ENCODE measurements at regions not wholly inside any gene's neighbourhood (a gene's known extent, or its start where the extent isn't known, plus 50 kb on each side); places are given as distances from the start of the nearest gene placed in this dataset.

DNA sequence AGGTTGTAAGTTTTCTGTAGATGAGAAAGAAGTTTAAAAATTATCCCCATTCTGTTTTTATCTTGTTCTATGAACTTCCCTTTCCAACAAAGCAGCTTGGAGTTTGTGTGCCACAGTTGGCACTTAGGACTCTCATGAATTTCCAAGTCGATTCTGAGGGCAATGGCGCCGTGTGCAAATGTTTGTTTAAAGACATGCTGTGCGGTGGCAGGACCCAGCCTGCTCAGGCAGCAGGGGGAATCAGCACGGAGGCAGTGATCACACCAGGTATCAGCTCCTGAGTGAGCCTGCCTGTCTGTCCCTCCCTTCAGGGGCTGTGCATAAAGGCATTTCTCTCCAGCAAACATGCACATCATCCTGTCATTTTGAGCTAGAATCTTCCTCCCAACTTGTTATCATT, 109.8 kb upstream of the WDR11 start:
- ATAC-seq, result no peak
- Histone ChIP-seq H2AFZ (ENCODE audit: low read depth, low read length) (no peak overlapping the region), H3K27ac (ENCODE audit: extremely low read depth, low read depth, low read length) (no peak overlapping the region), H3K79me2 (ENCODE audit: control insufficient read depth, insufficient read depth, low read length) (no peaks in the 10 kb centered on the region), H3K9ac (ENCODE audit: insufficient read depth in 1 of 2, low read depth in 2 of 2, low read length in 2 of 2) (no peak overlapping the region), H4K20me1 (replicated peaks; ENCODE audit: control insufficient read depth, insufficient read depth, low read length) (no peaks in the 10 kb centered on the region), H3K36me3 (ENCODE audit: control insufficient read depth, insufficient read depth, low read length) (no peaks in the 10 kb centered on the region), H3K4me2 (ENCODE audit: insufficient read depth, low read length) (no peak overlapping the region), H3K4me1 (replicated peaks in 1 of 2; ENCODE audit: control insufficient read depth in 2 of 2, insufficient read depth in 2 of 2, low read length in 2 of 2) (no peaks in the 10 kb centered on the region), H3K9me3 (replicated peaks; ENCODE audit: control insufficient read depth, insufficient read depth, low read depth, low read length) (no peaks in the 10 kb centered on the region), H3K9me1 (ENCODE audit: control insufficient read depth, insufficient read depth, low read length) (no peaks in the 10 kb centered on the region), H3K27me3 (ENCODE audit: control insufficient read depth in 2 of 2, insufficient read depth in 2 of 2, low read length in 2 of 2) (no peaks in the 10 kb centered on the region), H3K4me3 (no peak overlapping the region)
- TF ChIP-seq SREBF2 (CRISPR knock-in tag; IDR thresholded peaks at IDR 0.05) (no peak), FOXA1 (IDR thresholded peaks at IDR 0.05; ENCODE audit: borderline replicate concordance) (no peak), ZNF146 (CRISPR knock-in tag; IDR thresholded peaks at IDR 0.05; ENCODE audit: unreplicated experiment) (no peak), ELF4 (CRISPR knock-in tag; IDR thresholded peaks at IDR 0.05) (no peak), ZNF282 (CRISPR knock-in tag; IDR thresholded peaks at IDR 0.05) (no peak), ZKSCAN8 (CRISPR knock-in tag; IDR thresholded peaks at IDR 0.05) (no peak), BCLAF1 (IDR thresholded peaks at IDR 0.05; ENCODE audit: borderline replicate concordance in 1 of 2, control insufficient read depth in 1 of 2, low read depth in 2 of 2, low read length in 1 of 2) (no peak), BDP1 (IDR thresholded peaks at IDR 0.05; ENCODE audit: insufficient read depth, insufficient read length) (no peak), ZNF551 (CRISPR knock-in tag; IDR thresholded peaks at IDR 0.05) (no peak), ARID2 (IDR thresholded peaks at IDR 0.05) (no peak)
- TF ChIP-seq, protein P1, sequence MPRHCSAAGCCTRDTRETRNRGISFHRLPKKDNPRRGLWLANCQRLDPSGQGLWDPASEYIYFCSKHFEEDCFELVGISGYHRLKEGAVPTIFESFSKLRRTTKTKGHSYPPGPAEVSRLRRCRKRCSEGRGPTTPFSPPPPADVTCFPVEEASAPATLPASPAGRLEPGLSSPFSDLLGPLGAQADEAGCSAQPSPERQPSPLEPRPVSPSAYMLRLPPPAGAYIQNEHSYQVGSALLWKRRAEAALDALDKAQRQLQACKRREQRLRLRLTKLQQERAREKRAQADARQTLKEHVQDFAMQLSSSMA (CRISPR knock-in tag; IDR thresholded peaks at IDR 0.05), result no peak
- TF ChIP-seq, protein P2, sequence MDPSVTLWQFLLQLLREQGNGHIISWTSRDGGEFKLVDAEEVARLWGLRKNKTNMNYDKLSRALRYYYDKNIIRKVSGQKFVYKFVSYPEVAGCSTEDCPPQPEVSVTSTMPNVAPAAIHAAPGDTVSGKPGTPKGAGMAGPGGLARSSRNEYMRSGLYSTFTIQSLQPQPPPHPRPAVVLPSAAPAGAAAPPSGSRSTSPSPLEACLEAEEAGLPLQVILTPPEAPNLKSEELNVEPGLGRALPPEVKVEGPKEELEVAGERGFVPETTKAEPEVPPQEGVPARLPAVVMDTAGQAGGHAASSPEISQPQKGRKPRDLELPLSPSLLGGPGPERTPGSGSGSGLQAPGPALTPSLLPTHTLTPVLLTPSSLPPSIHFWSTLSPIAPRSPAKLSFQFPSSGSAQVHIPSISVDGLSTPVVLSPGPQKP (CRISPR knock-in tag; IDR thresholded peaks at IDR 0.05), result no peak
- WGBS (ENCODE audit: insufficient coverage, low coverage, missing lambda C conversion rate), result 0% methylated on average over 4 of the region's 5 CpGs
- DNase-seq (ENCODE audit: extremely low read depth in 1 of 4, low spot score in 3 of 4), result no peak
- BruUV-seq (replicated peaks), result no TSS peak
- no peak for FAIRE-seq
- ChIA-PET CTCF (ENCODE audit: low intra/inter-chr PET ratio) (no interaction called here), POLR2A (no interaction called here)
- in situ Hi-C loops (cut with MboI), result no loop called here
- intact Hi-C loops (cut with micrococcal nuclease), result no loop called here
